T47D (cell line): ENCODE measurements at regions not wholly inside any gene's neighbourhood (a gene's known extent, or its start where the extent isn't known, plus 50 kb on each side); places are given as distances from the start of the nearest gene placed in this dataset.
"Not testable (repeated sequence)": the region's sequence is repeated elsewhere in the genome, so short reads cannot be mapped to it uniquely, and the experiment has no call there.

ENCODE experiments used
- DNase-seq, 2 experiments: peaks; one replicate each; pipeline versions ENCODE4 v3.0.0 to v3.0.0-alpha.2; 2011 to 2012; ENCODE audit warnings: low read depth in 1 of 2, low spot score in 1 of 2
- in situ Hi-C: cut with HindIII; loops from 2 replicates; pipeline ENCODE4 v1.10.0; 2016; ENCODE audit warnings: low sequenced_read_pairs, low pct_unique_long_range_greater_than_20kb

GRCh38 chr3:195959367-195960157, 51.2 kb upstream of the TNK2 start:
- in situ Hi-C loops, DNase-seq: not testable (repeated sequence)

GRCh38 chr3:195958736-195959135, 50.4 kb upstream of the TNK2 start:
- DNase-seq, in situ Hi-C loops: not testable (repeated sequence)
